H1 (cell line): ENCODE measurements at regions not wholly inside any gene's neighbourhood (a gene's known extent, or its start where the extent isn't known, plus 50 kb on each side); places are given as distances from the start of the nearest gene placed in this dataset.

Experiments
- CREB1 ChIP-seq: IDR thresholded peaks from 2 replicates; pipeline ENCODE4 v1.6.1; 2012; ENCODE audit warnings: inconsistent platforms
- POLR2A ChIP-seq, 2 experiments: IDR thresholded peaks; 1 replicate in 1 of 2; 2 replicates in 1 of 2; pipeline ENCODE4 v1.6.1; 2011; ENCODE audit warnings: low read depth in 2 of 2, low read length in 2 of 2, mild to moderate bottlenecking in 2 of 2; ENCODE audit errors: control extremely low read depth in 1 of 2
- RAD21 ChIP-seq, 2 experiments: IDR thresholded peaks in 1 of 2; conservative IDR thresholded peaks in 1 of 2; 2 replicates each; pipeline ENCODE4 v1.6.1; 2011; ENCODE audit warnings: low read depth in 2 of 2, low read length in 2 of 2, improper control_type of control experiment in 1 of 2, inconsistent platforms in 1 of 2, mild to moderate bottlenecking in 1 of 2, moderate library complexity in 1 of 2
- RXRA ChIP-seq: IDR thresholded peaks from 2 replicates; pipeline ENCODE4 v1.6.1; 2011; ENCODE audit warnings: low read depth, mild to moderate bottlenecking, low read length, moderate library complexity; ENCODE audit not compliant: insufficient read depth
- YY1 ChIP-seq: IDR thresholded peaks from 2 replicates; pipeline ENCODE4 v1.6.1; 2011; ENCODE audit warnings: low read depth, mild to moderate bottlenecking, low read length
- TF ChIP-seq, protein P1 (sequence below), 3 experiments: IDR thresholded peaks; 1 replicate in 2 of 3; 2 replicates in 1 of 3; pipeline versions ENCODE4 v1.5.1 to v1.6.1; 2011; ENCODE audit warnings: low read length in 3 of 3, mild to moderate bottlenecking in 3 of 3, inconsistent platforms in 2 of 3, low read depth in 1 of 3, moderate library complexity in 1 of 3; ENCODE audit not compliant: insufficient read depth in 1 of 3; ENCODE audit errors: control extremely low read depth in 1 of 3

DNA sequence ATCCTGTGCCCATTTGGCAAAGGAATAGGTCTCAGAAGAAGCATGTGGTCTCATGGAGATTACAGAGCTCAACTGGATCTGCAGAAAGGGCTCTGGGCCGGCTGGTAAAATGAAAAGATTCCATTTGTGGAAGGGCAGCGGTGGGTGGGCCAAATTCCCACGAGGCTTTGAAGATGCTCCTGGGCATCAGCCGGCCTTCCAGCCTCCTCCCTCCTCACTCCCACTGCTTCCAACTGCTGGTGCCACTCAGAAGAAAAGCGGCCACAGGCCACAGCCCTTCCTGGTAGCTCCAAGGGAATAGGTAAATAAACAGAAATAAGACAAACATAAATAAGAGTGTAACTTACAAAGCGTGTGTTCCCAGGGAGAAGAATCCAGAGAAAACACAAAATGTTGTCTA lies 136.3 kb upstream of the SLC44A3 start:
- TF ChIP-seq, protein P1, sequence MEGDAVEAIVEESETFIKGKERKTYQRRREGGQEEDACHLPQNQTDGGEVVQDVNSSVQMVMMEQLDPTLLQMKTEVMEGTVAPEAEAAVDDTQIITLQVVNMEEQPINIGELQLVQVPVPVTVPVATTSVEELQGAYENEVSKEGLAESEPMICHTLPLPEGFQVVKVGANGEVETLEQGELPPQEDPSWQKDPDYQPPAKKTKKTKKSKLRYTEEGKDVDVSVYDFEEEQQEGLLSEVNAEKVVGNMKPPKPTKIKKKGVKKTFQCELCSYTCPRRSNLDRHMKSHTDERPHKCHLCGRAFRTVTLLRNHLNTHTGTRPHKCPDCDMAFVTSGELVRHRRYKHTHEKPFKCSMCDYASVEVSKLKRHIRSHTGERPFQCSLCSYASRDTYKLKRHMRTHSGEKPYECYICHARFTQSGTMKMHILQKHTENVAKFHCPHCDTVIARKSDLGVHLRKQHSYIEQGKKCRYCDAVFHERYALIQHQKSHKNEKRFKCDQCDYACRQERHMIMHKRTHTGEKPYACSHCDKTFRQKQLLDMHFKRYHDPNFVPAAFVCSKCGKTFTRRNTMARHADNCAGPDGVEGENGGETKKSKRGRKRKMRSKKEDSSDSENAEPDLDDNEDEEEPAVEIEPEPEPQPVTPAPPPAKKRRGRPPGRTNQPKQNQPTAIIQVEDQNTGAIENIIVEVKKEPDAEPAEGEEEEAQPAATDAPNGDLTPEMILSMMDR (IDR thresholded peaks at IDR 0.05; ENCODE audit: control extremely low read depth in 1 of 3, insufficient read depth in 1 of 3, low read depth in 1 of 3, low read length in 3 of 3): no peak
- TF ChIP-seq RAD21 (IDR thresholded peaks at IDR 0.05 in 1 of 2, conservative IDR thresholded peaks at IDR 0.05 in 1 of 2; ENCODE audit: low read depth in 2 of 2, low read length in 2 of 2) (no peak), YY1 (no peak), RXRA (no peak), CREB1 (no peak), POLR2A (IDR thresholded peaks at IDR 0.05; ENCODE audit: control extremely low read depth in 1 of 2, low read depth in 2 of 2, low read length in 2 of 2) (no peak)
